Glutamatergic neuron (in vitro differentiated cells): ENCODE measurements at regions not wholly inside any gene's neighbourhood (a gene's known extent, or its start where the extent isn't known, plus 50 kb on each side); places are given as distances from the start of the nearest gene placed in this dataset.

Experiments
- DNase-seq: peaks from one replicate; pipeline ENCODE4 v3.0.0; 2022
- H3K27ac Mint-ChIP-seq: one replicate; pipeline ENCODE4 v1.8.0; 2020; ENCODE audit warnings: mild to moderate bottlenecking, mixed read lengths, inconsistent platforms; ENCODE audit not compliant: unreplicated experiment
- H3K27me3 Mint-ChIP-seq: one replicate; pipeline ENCODE4 v1.8.0; 2020; ENCODE audit warnings: mild to moderate bottlenecking, moderate library complexity, mixed read lengths, inconsistent platforms; ENCODE audit not compliant: unreplicated experiment
- H3K36me3 Mint-ChIP-seq: one replicate; pipeline ENCODE4 v1.8.0; 2020; ENCODE audit warnings: mild to moderate bottlenecking, mixed read lengths, inconsistent platforms; ENCODE audit not compliant: unreplicated experiment
- H3K4me1 Mint-ChIP-seq: one replicate; pipeline ENCODE4 v1.8.0; 2020; ENCODE audit warnings: mild to moderate bottlenecking, low read depth, mixed read lengths, inconsistent platforms; ENCODE audit not compliant: unreplicated experiment
- H3K4me3 Mint-ChIP-seq: one replicate; pipeline ENCODE4 v1.8.0; 2020; ENCODE audit warnings: mild to moderate bottlenecking, mixed read lengths, inconsistent platforms; ENCODE audit not compliant: unreplicated experiment
- H3K9me3 Mint-ChIP-seq: one replicate; pipeline ENCODE4 v1.8.0; 2020; ENCODE audit warnings: mild to moderate bottlenecking, moderate library complexity, mixed read lengths, inconsistent platforms; ENCODE audit not compliant: unreplicated experiment
- CTCF ChIP-seq: fragments of 200-600 bp; sonication (generic); IDR thresholded peaks from one replicate; pipeline ENCODE4 v1.5.0; 2021; ENCODE audit not compliant: partially characterized antibody, unreplicated experiment

- peaks cover 4% of the 10 kb centered on the region for H3K27me3 Mint-ChIP-seq
- peaks cover 3% of the 10 kb centered on the region for H3K9me3 Mint-ChIP-seq
- no peak overlapping the region for H3K4me3 Mint-ChIP-seq
- H3K4me1 Mint-ChIP-seq, result peaks cover 16% of the 10 kb centered on the region
- no peak overlapping the region for H3K27ac Mint-ChIP-seq
- no peak for TF ChIP-seq CTCF
- DNase-seq, result no peak
- peaks cover 7% of the 10 kb centered on the region for H3K36me3 Mint-ChIP-seq
Measured at GRCh38 chr11:130672911-130673310, 224.5 kb downstream of the ADAMTS15 start.

GRCh38 chr11:130673698-130674097 lies 225.3 kb downstream of the ADAMTS15 start:
- no peak for TF ChIP-seq CTCF
- peak overlapping the region; percentile 25 for H3K4me3 Mint-ChIP-seq
- peaks cover 13% of the 10 kb centered on the region for H3K4me1 Mint-ChIP-seq
- peaks cover 7% of the 10 kb centered on the region for H3K36me3 Mint-ChIP-seq
- no peak overlapping the region for H3K27ac Mint-ChIP-seq
- H3K27me3 Mint-ChIP-seq, result peaks cover 4% of the 10 kb centered on the region
- no peak for DNase-seq
- H3K9me3 Mint-ChIP-seq, result peaks cover 3% of the 10 kb centered on the region

- Mint-ChIP-seq H3K27ac (peak overlapping the region; percentile 85), H3K36me3 (peaks cover 15% of the 10 kb centered on the region), H3K4me3 (no peak overlapping the region), H3K9me3 (peaks cover 5% of the 10 kb centered on the region), H3K27me3 (peaks cover 4% of the 10 kb centered on the region), H3K4me1 (peaks cover 11% of the 10 kb centered on the region)
- TF ChIP-seq CTCF, result no peak
- DNase-seq, result no peak
Measured at GRCh38 chr11:130674686-130675308, 226.4 kb downstream of the ADAMTS15 start.

- H3K4me1 Mint-ChIP-seq, result peaks cover 11% of the 10 kb centered on the region
- peaks cover 5% of the 10 kb centered on the region for H3K9me3 Mint-ChIP-seq
- H3K27me3 Mint-ChIP-seq, result peaks cover 4% of the 10 kb centered on the region
- no peak for TF ChIP-seq CTCF
- DNase-seq, result peak; percentile 70
- peaks cover 18% of the 10 kb centered on the region for H3K36me3 Mint-ChIP-seq
- peak overlapping the region; percentile 85 for H3K27ac Mint-ChIP-seq
- H3K4me3 Mint-ChIP-seq, result no peak overlapping the region
Measured at GRCh38 chr11:130675371-130675821, 227.0 kb downstream of the ADAMTS15 start.

GRCh38 chr11:130675917-130676316 lies 227.5 kb downstream of the ADAMTS15 start:
- no peak for TF ChIP-seq CTCF
- peaks cover 23% of the 10 kb centered on the region for H3K36me3 Mint-ChIP-seq
- no peak overlapping the region for H3K4me3 Mint-ChIP-seq
- peaks cover 4% of the 10 kb centered on the region for H3K27me3 Mint-ChIP-seq
- H3K4me1 Mint-ChIP-seq, result peaks cover 11% of the 10 kb centered on the region
- H3K9me3 Mint-ChIP-seq, result peaks cover 5% of the 10 kb centered on the region
- DNase-seq, result no peak
- peak overlapping the region; percentile 85 for H3K27ac Mint-ChIP-seq
